BLaER1 (cell line): ENCODE measurements at regions not wholly inside any gene's neighbourhood (a gene's known extent, or its start where the extent isn't known, plus 50 kb on each side); places are given as distances from the start of the nearest gene placed in this dataset.

Experiments used
- H3K27ac ChIP-seq: shearing (Covaris generic); formaldehyde crosslinking; 2 replicates; pipeline ENCODE4 v1.8.1; 2022
- H3K27me3 ChIP-seq: shearing (Covaris generic); formaldehyde crosslinking; 2 replicates; pipeline ENCODE4 v1.8.1; 2022
- H3K36me3 ChIP-seq: shearing (Covaris generic); formaldehyde crosslinking; 2 replicates; pipeline ENCODE4 v1.8.1; 2022
- H3K4me1 ChIP-seq: shearing (Covaris generic); formaldehyde crosslinking; 2 replicates; pipeline ENCODE4 v1.8.1; 2022
- H3K4me2 ChIP-seq: shearing (Covaris generic); formaldehyde crosslinking; 2 replicates; pipeline ENCODE4 v1.8.1; 2022
- H3K4me3 ChIP-seq: shearing (Covaris generic); formaldehyde crosslinking; 2 replicates; pipeline ENCODE4 v1.8.1; 2022
- H3K9ac ChIP-seq: shearing (Covaris generic); formaldehyde crosslinking; 2 replicates; pipeline ENCODE4 v1.8.1; 2022
- H3K9me3 ChIP-seq: shearing (Covaris generic); formaldehyde crosslinking; 2 replicates; pipeline ENCODE4 v1.8.1; 2022
- H4K20me1 ChIP-seq: shearing (Covaris generic); formaldehyde crosslinking; 2 replicates; pipeline ENCODE4 v1.8.1; 2022
- Cebpa-rat ChIP-seq: shearing (Covaris generic); IDR thresholded peaks from 2 replicates; pipeline ENCODE4 v1.8.1; 2022

GRCh38 chr2:133680343-133681049, 112.2 kb upstream of the NCKAP5 start:
- H3K4me2 ChIP-seq = no peak overlapping the region
- TF ChIP-seq Cebpa-rat = no peak
- no peak overlapping the region for H3K4me3 ChIP-seq
- H3K9ac ChIP-seq = no peak overlapping the region
- no peaks in the 10 kb centered on the region for H4K20me1 ChIP-seq
- no peaks in the 10 kb centered on the region for H3K9me3 ChIP-seq
- H3K27me3 ChIP-seq = no peaks in the 10 kb centered on the region
- no peaks in the 10 kb centered on the region for H3K4me1 ChIP-seq
- H3K36me3 ChIP-seq = no peaks in the 10 kb centered on the region
- no peak overlapping the region for H3K27ac ChIP-seq

GRCh38 chr2:133682347-133682746, 114.1 kb upstream of the NCKAP5 start:
- Histone ChIP-seq H3K4me3 (no peak overlapping the region), H3K27ac (no peak overlapping the region), H3K36me3 (no peaks in the 10 kb centered on the region), H4K20me1 (no peaks in the 10 kb centered on the region), H3K9ac (no peak overlapping the region), H3K9me3 (no peaks in the 10 kb centered on the region), H3K27me3 (no peaks in the 10 kb centered on the region), H3K4me1 (no peaks in the 10 kb centered on the region), H3K4me2 (no peak overlapping the region)
- TF ChIP-seq Cebpa-rat = no peak

GRCh38 chr2:133682906-133683305, 114.6 kb upstream of the NCKAP5 start:
- Histone ChIP-seq H3K36me3 (no peaks in the 10 kb centered on the region), H3K4me1 (no peaks in the 10 kb centered on the region), H3K9ac (no peak overlapping the region), H3K4me3 (no peak overlapping the region), H4K20me1 (no peaks in the 10 kb centered on the region), H3K27ac (no peak overlapping the region), H3K9me3 (no peaks in the 10 kb centered on the region), H3K4me2 (no peak overlapping the region), H3K27me3 (no peaks in the 10 kb centered on the region)
- no peak for TF ChIP-seq Cebpa-rat

GRCh38 chr2:133685636-133686215, 117.5 kb upstream of the NCKAP5 start:
- Histone ChIP-seq H3K27me3 (no peaks in the 10 kb centered on the region), H3K4me1 (no peaks in the 10 kb centered on the region), H4K20me1 (no peaks in the 10 kb centered on the region), H3K36me3 (no peaks in the 10 kb centered on the region), H3K27ac (no peak overlapping the region), H3K4me2 (no peak overlapping the region), H3K9me3 (no peaks in the 10 kb centered on the region), H3K9ac (no peak overlapping the region), H3K4me3 (no peak overlapping the region)
- no peak for TF ChIP-seq Cebpa-rat

- H3K36me3 ChIP-seq = no peaks in the 10 kb centered on the region
- H3K4me1 ChIP-seq = no peaks in the 10 kb centered on the region
- no peak overlapping the region for H3K27ac ChIP-seq
- 0 out of 2 replicates have a peak, but pooled peaks cover 8% of the 10 kb centered on the region for H3K9me3 ChIP-seq
- H4K20me1 ChIP-seq = no peaks in the 10 kb centered on the region
- no peak overlapping the region for H3K4me2 ChIP-seq
- H3K27me3 ChIP-seq = no peaks in the 10 kb centered on the region
- TF ChIP-seq Cebpa-rat = no peak
- H3K9ac ChIP-seq = no peak overlapping the region
- H3K4me3 ChIP-seq = no peak overlapping the region
Observed at GRCh38 chr2:133690780-133691179, 122.5 kb upstream of the NCKAP5 start.

GRCh38 chr2:133691336-133691735, 123.1 kb upstream of the NCKAP5 start:
- no peak overlapping the region for H3K4me2 ChIP-seq
- H3K36me3 ChIP-seq = no peaks in the 10 kb centered on the region
- no peak for TF ChIP-seq Cebpa-rat
- H3K4me1 ChIP-seq = no peaks in the 10 kb centered on the region
- H3K4me3 ChIP-seq = no peak overlapping the region
- H4K20me1 ChIP-seq = no peaks in the 10 kb centered on the region
- no peak overlapping the region for H3K9ac ChIP-seq
- 0 out of 2 replicates have a peak, but pooled peaks cover 8% of the 10 kb centered on the region for H3K9me3 ChIP-seq
- H3K27me3 ChIP-seq = no peaks in the 10 kb centered on the region
- H3K27ac ChIP-seq = no peak overlapping the region

- H3K27me3 ChIP-seq = no peaks in the 10 kb centered on the region
- no peak overlapping the region for H3K27ac ChIP-seq
- no peak overlapping the region for H3K4me2 ChIP-seq
- no peaks in the 10 kb centered on the region for H4K20me1 ChIP-seq
- H3K9ac ChIP-seq = no peak overlapping the region
- no peaks in the 10 kb centered on the region for H3K36me3 ChIP-seq
- peaks cover 10% of the 10 kb centered on the region for H3K9me3 ChIP-seq
- H3K4me1 ChIP-seq = no peaks in the 10 kb centered on the region
- no peak overlapping the region for H3K4me3 ChIP-seq
- TF ChIP-seq Cebpa-rat = no peak
Observed at GRCh38 chr2:133705287-133705686, 137.0 kb upstream of the NCKAP5 start.

- no peaks in the 10 kb centered on the region for H4K20me1 ChIP-seq
- peaks cover 11% of the 10 kb centered on the region for H3K4me1 ChIP-seq
- no peak overlapping the region for H3K27ac ChIP-seq
- TF ChIP-seq Cebpa-rat = no peak
- no peak overlapping the region for H3K4me2 ChIP-seq
- no peaks in the 10 kb centered on the region for H3K27me3 ChIP-seq
- peaks cover 10% of the 10 kb centered on the region for H3K9me3 ChIP-seq
- no peak overlapping the region for H3K9ac ChIP-seq
- H3K36me3 ChIP-seq = no peaks in the 10 kb centered on the region
- no peak overlapping the region for H3K4me3 ChIP-seq
Observed at GRCh38 chr2:133710613-133711012, 142.3 kb upstream of the NCKAP5 start.

- peaks cover 10% of the 10 kb centered on the region for H3K9me3 ChIP-seq
- no peaks in the 10 kb centered on the region for H4K20me1 ChIP-seq
- H3K4me1 ChIP-seq = peaks cover 11% of the 10 kb centered on the region
- no peaks in the 10 kb centered on the region for H3K27me3 ChIP-seq
- H3K36me3 ChIP-seq = no peaks in the 10 kb centered on the region
- H3K4me2 ChIP-seq = peak overlapping the region; percentile 3; the same call in 1 of the 2 replicates
- TF ChIP-seq Cebpa-rat = no peak
- no peak overlapping the region for H3K4me3 ChIP-seq
- no peak overlapping the region for H3K9ac ChIP-seq
- no peak overlapping the region for H3K27ac ChIP-seq
Observed at GRCh38 chr2:133711201-133711600, 142.9 kb upstream of the NCKAP5 start.

GRCh38 chr2:133711806-133712205, 143.5 kb upstream of the NCKAP5 start:
- Histone ChIP-seq H3K9ac (no peak overlapping the region), H3K27ac (no peak overlapping the region), H3K4me2 (no peak overlapping the region), H3K36me3 (no peaks in the 10 kb centered on the region), H3K4me3 (no peak overlapping the region), H3K9me3 (peaks cover 10% of the 10 kb centered on the region), H4K20me1 (no peaks in the 10 kb centered on the region), H3K4me1 (peaks cover 11% of the 10 kb centered on the region), H3K27me3 (no peaks in the 10 kb centered on the region)
- no peak for TF ChIP-seq Cebpa-rat
